Upper lobe of left lung (tissue), 4 donors: ENCODE measurements at regions not wholly inside any gene's neighbourhood (a gene's known extent, or its start where the extent isn't known, plus 50 kb on each side); places are given as distances from the start of the nearest gene placed in this dataset.

ENCODE experiments used
- POLR2A ChIP-seq, 4 donors: fragments of 450-650 bp; IDR thresholded peaks; one replicate each; pipeline ENCODE4 v1.5.1; 2016 to 2017; ENCODE audit warnings: antibody characterized with exemption in 4 of 4, mild to moderate bottlenecking in 2 of 4
- TF ChIP-seq, protein P1 (sequence below), 6 experiments: fragments of 450-650 bp in 4 of 6; fragments of 200-600 bp in 2 of 6; sonication (generic) in 2 of 6; IDR thresholded peaks; one replicate each; pipeline ENCODE4 v1.5.1; 2016 to 2019; ENCODE audit warnings: antibody characterized with exemption in 6 of 6

- TF ChIP-seq, protein P1, sequence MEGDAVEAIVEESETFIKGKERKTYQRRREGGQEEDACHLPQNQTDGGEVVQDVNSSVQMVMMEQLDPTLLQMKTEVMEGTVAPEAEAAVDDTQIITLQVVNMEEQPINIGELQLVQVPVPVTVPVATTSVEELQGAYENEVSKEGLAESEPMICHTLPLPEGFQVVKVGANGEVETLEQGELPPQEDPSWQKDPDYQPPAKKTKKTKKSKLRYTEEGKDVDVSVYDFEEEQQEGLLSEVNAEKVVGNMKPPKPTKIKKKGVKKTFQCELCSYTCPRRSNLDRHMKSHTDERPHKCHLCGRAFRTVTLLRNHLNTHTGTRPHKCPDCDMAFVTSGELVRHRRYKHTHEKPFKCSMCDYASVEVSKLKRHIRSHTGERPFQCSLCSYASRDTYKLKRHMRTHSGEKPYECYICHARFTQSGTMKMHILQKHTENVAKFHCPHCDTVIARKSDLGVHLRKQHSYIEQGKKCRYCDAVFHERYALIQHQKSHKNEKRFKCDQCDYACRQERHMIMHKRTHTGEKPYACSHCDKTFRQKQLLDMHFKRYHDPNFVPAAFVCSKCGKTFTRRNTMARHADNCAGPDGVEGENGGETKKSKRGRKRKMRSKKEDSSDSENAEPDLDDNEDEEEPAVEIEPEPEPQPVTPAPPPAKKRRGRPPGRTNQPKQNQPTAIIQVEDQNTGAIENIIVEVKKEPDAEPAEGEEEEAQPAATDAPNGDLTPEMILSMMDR (IDR thresholded peaks at IDR 0.05): no peak
- TF ChIP-seq POLR2A (IDR thresholded peaks at IDR 0.05): no peak
These were observed 365.0 kb upstream of the NBEA start for GRCh38 chr13:34577051-34577450.
